T-helper 1 cell (primary cell): ENCODE measurements at regions not wholly inside any gene's neighbourhood (a gene's known extent, or its start where the extent isn't known, plus 50 kb on each side); places are given as distances from the start of the nearest gene placed in this dataset.
"Not testable (repeated sequence)": the region's sequence is repeated elsewhere in the genome, so short reads cannot be mapped to it uniquely, and the experiment has no call there.

Experiments
- DNase-seq, 5 donors: peaks; one replicate each; pipeline ENCODE4 v3.0.0-alpha.2; 2012 to 2020

- DNase-seq: no peak
Observed at GRCh38 chr15:59894835-59895234, 109.3 kb upstream of the FOXB1 start.

- no peak for DNase-seq
Observed at GRCh38 chr15:59892985-59893384, 111.1 kb upstream of the FOXB1 start.

GRCh38 chr15:59887870-59888269 lies 116.2 kb upstream of the FOXB1 start:
- DNase-seq: not testable (repeated sequence)

- DNase-seq: no peak
Observed at GRCh38 chr15:59887211-59887610, 116.9 kb upstream of the FOXB1 start.

- DNase-seq: no peak
Observed at GRCh38 chr15:59886441-59886840, 117.7 kb upstream of the FOXB1 start.

- DNase-seq: no peak
Observed at GRCh38 chr15:59885832-59886231, 118.3 kb upstream of the FOXB1 start.

GRCh38 chr15:59879506-59880265 lies 124.4 kb upstream of the FOXB1 start:
- no peak for DNase-seq

GRCh38 chr15:59876140-59876539 lies 128.0 kb upstream of the FOXB1 start:
- DNase-seq: no peak

GRCh38 chr15:59873644-59874272 lies 130.4 kb upstream of the FOXB1 start:
- no peak for DNase-seq

GRCh38 chr15:59867086-59867855 lies 136.8 kb upstream of the FOXB1 start:
- DNase-seq: no peak

GRCh38 chr15:59866642-59867041 lies 137.5 kb upstream of the FOXB1 start:
- no peak for DNase-seq

GRCh38 chr15:59862191-59863155 lies 141.6 kb upstream of the FOXB1 start:
- no peak for DNase-seq

- DNase-seq: no peak
Observed at GRCh38 chr15:59847968-59848367, 156.1 kb upstream of the FOXB1 start.

- DNase-seq: no peak
Observed at GRCh38 chr15:59845942-59846499, 156.9 kb upstream of the BNIP2 start.

- no peak for DNase-seq
Observed at GRCh38 chr15:59843609-59844008, 154.5 kb upstream of the BNIP2 start.

- no peak for DNase-seq
Observed at GRCh38 chr15:59841036-59841435, 151.9 kb upstream of the BNIP2 start.

- no peak for DNase-seq
Observed at GRCh38 chr15:59839906-59840305, 150.8 kb upstream of the BNIP2 start.

- peak in 1 of 5 donors; percentile 26 for DNase-seq
Observed at GRCh38 chr15:59838900-59839299, 149.8 kb upstream of the BNIP2 start.

- no peak for DNase-seq
Observed at GRCh38 chr15:59835776-59836175, 146.7 kb upstream of the BNIP2 start.

- DNase-seq: no peak
Observed at GRCh38 chr15:59834528-59834927, 145.4 kb upstream of the BNIP2 start.

- DNase-seq: no peak
Observed at GRCh38 chr15:59833366-59833765, 144.2 kb upstream of the BNIP2 start.

- no peak for DNase-seq
Observed at GRCh38 chr15:59830873-59831272, 141.8 kb upstream of the BNIP2 start.
